ENCODE measurements at regions not wholly inside any gene's neighbourhood (a gene's known extent, or its start where the extent isn't known, plus 50 kb on each side); places are given as distances from the start of the nearest gene placed in this dataset.

DNA sequence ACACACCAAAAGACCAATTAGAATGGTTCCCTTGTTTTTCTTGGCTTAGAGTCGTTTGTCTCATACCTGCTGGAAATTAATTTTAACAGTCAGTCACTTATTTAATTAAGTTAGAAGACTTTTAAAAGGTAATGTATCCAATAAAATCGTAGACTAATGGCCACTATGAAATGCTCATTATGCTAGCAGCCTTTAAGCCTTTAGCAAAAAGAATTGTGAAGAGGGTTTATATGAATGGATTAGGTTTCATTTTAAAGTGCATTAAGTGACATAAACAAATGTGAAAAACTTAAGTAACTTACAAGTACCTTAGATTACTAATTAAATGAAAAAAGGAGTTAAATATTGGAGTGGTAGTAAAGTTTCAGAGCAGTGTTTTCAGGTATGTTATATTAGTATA, 139.6 kb downstream of the RXFP2 start:
- TF ChIP-seq, protein P1, sequence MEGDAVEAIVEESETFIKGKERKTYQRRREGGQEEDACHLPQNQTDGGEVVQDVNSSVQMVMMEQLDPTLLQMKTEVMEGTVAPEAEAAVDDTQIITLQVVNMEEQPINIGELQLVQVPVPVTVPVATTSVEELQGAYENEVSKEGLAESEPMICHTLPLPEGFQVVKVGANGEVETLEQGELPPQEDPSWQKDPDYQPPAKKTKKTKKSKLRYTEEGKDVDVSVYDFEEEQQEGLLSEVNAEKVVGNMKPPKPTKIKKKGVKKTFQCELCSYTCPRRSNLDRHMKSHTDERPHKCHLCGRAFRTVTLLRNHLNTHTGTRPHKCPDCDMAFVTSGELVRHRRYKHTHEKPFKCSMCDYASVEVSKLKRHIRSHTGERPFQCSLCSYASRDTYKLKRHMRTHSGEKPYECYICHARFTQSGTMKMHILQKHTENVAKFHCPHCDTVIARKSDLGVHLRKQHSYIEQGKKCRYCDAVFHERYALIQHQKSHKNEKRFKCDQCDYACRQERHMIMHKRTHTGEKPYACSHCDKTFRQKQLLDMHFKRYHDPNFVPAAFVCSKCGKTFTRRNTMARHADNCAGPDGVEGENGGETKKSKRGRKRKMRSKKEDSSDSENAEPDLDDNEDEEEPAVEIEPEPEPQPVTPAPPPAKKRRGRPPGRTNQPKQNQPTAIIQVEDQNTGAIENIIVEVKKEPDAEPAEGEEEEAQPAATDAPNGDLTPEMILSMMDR (IDR thresholded peaks at IDR 0.05; ENCODE audit: borderline replicate concordance, extremely low read depth, low read length, poor library complexity, severe bottlenecking), result no peak
- TF ChIP-seq EZH2 (IDR thresholded peaks at IDR 0.05; ENCODE audit: borderline replicate concordance, low read depth, low read length, severe bottlenecking), result no peak

Data from DND-41 (cell line).